H9 (cell line): ENCODE measurements at regions not wholly inside any gene's neighbourhood (a gene's known extent, or its start where the extent isn't known, plus 50 kb on each side); places are given as distances from the start of the nearest gene placed in this dataset.

Experiments
- DNase-seq: peaks from one replicate; pipeline ENCODE4 v3.0.0-alpha.2; 2017
- H2AFZ ChIP-seq: one replicate; pipeline ENCODE4 v1.6.1; 2013; ENCODE audit warnings: mild to moderate bottlenecking, low read length, control low read depth, moderate library complexity
- H2AK5ac ChIP-seq: 2 replicates; pipeline ENCODE4 v1.6.1; 2013; ENCODE audit warnings: low read length, control low read depth, mixed read lengths; ENCODE audit not compliant: insufficient read length
- H2BK120ac ChIP-seq: one replicate; pipeline ENCODE4 v1.6.1; 2013; ENCODE audit warnings: low read depth, mild to moderate bottlenecking, low read length, control low read depth, inconsistent platforms; ENCODE audit not compliant: poor library complexity, severe bottlenecking
- H2BK12ac ChIP-seq: 2 replicates; pipeline ENCODE4 v1.6.1; 2013; ENCODE audit warnings: low read length, control low read depth, mixed read lengths, low read depth; ENCODE audit not compliant: insufficient read length
- H2BK15ac ChIP-seq: 2 replicates; pipeline ENCODE4 v1.6.1; 2013; ENCODE audit warnings: low read depth, low read length, control low read depth
- H2BK20ac ChIP-seq: one replicate; pipeline ENCODE4 v1.6.1; 2013; ENCODE audit warnings: low read depth, mild to moderate bottlenecking, low read length, control low read depth, inconsistent platforms; ENCODE audit not compliant: poor library complexity, severe bottlenecking
- H2BK5ac ChIP-seq: 2 replicates; pipeline ENCODE4 v1.6.1; 2013; ENCODE audit warnings: low read length, control low read depth, mixed read lengths; ENCODE audit not compliant: insufficient read length
- H3K14ac ChIP-seq: 2 replicates; pipeline ENCODE4 v1.6.1; 2013; ENCODE audit warnings: low read length, control low read depth; ENCODE audit not compliant: insufficient read depth
- H3K18ac ChIP-seq: 2 replicates; pipeline ENCODE4 v1.6.1; 2013; ENCODE audit warnings: low read depth, mild to moderate bottlenecking, mixed read lengths, low read length, control low read depth; ENCODE audit not compliant: insufficient read length
- H3K23ac ChIP-seq: 2 replicates; pipeline ENCODE4 v1.6.1; 2013; ENCODE audit warnings: low read length, control low read depth, mixed read lengths, low read depth; ENCODE audit not compliant: insufficient read length
- H3K23me2 ChIP-seq: 2 replicates; pipeline ENCODE4 v1.6.1; 2013; ENCODE audit warnings: low read depth, mild to moderate bottlenecking, mixed read lengths, low read length, control low read depth; ENCODE audit not compliant: insufficient read length, poor library complexity, severe bottlenecking
- H3K27ac ChIP-seq: 2 replicates; pipeline ENCODE4 v1.5.1; 2013; ENCODE audit warnings: low read length, control low read depth, mixed read lengths, low read depth; ENCODE audit not compliant: insufficient read length
- H3K27me3 ChIP-seq: 2 replicates; pipeline ENCODE4 v1.6.1; 2013; ENCODE audit warnings: low read length, control low read depth, inconsistent platforms; ENCODE audit not compliant: insufficient read depth
- H3K4ac ChIP-seq: 2 replicates; pipeline ENCODE4 v1.6.1; 2013; ENCODE audit warnings: low read depth, mild to moderate bottlenecking, control low read depth, inconsistent platforms, low read length, moderate library complexity
- H3K4me1 ChIP-seq: 2 replicates; pipeline ENCODE4 v1.6.1; 2013; ENCODE audit warnings: low read length, control low read depth, inconsistent platforms; ENCODE audit not compliant: insufficient read depth
- H3K4me2 ChIP-seq: 2 replicates; pipeline ENCODE4 v1.6.1; 2013; ENCODE audit warnings: low read length, control low read depth, mixed read lengths; ENCODE audit not compliant: insufficient read length, insufficient read depth
- H3K56ac ChIP-seq: 2 replicates; pipeline ENCODE4 v1.6.1; 2013; ENCODE audit warnings: low read depth, mild to moderate bottlenecking, mixed read lengths, low read length, control low read depth; ENCODE audit not compliant: insufficient read length
- H3K79me1 ChIP-seq: 2 replicates; pipeline ENCODE4 v1.6.1; 2013; ENCODE audit warnings: low read depth, mild to moderate bottlenecking, moderate library complexity, low read length, control low read depth, inconsistent platforms; ENCODE audit not compliant: insufficient read depth, poor library complexity, severe bottlenecking
- H3K79me2 ChIP-seq: 2 replicates; pipeline ENCODE4 v1.6.1; 2013; ENCODE audit warnings: low read length, control low read depth, inconsistent platforms; ENCODE audit not compliant: insufficient read depth
- H3K9ac ChIP-seq: 2 replicates; pipeline ENCODE4 v1.6.1; 2013; ENCODE audit warnings: low read length, control low read depth, mixed read lengths; ENCODE audit not compliant: insufficient read length; ENCODE audit errors: extremely low read depth
- H3K9me3 ChIP-seq: one replicate; pipeline ENCODE4 v1.6.1; 2013; ENCODE audit warnings: low read depth, low read length, inconsistent platforms; ENCODE audit not compliant: control insufficient read depth
- H3T11ph ChIP-seq: one replicate; pipeline ENCODE4 v1.6.1; 2013; ENCODE audit warnings: mild to moderate bottlenecking, low read length, control low read depth, inconsistent platforms
- H4K20me1 ChIP-seq: one replicate; pipeline ENCODE4 v1.6.1; 2013; ENCODE audit not compliant: control insufficient read depth, insufficient read length, insufficient read depth
- H4K5ac ChIP-seq: 2 replicates; pipeline ENCODE4 v1.6.1; 2013; ENCODE audit warnings: low read depth, mild to moderate bottlenecking, mixed read lengths, low read length, control low read depth; ENCODE audit not compliant: insufficient read length
- H4K8ac ChIP-seq: replicated peaks from 2 replicates; pipeline ENCODE4 v1.6.1; 2013; ENCODE audit warnings: low read length, control low read depth, mixed read lengths, low read depth; ENCODE audit not compliant: insufficient read length
- H4K91ac ChIP-seq: 2 replicates; pipeline ENCODE4 v1.6.1; 2013; ENCODE audit warnings: low read depth, mild to moderate bottlenecking, moderate library complexity, mixed read lengths, low read length, control low read depth; ENCODE audit not compliant: insufficient read length
- H3K27ac Mint-ChIP-seq, 3 experiments: 2 replicates in 2 of 3; 3 replicates in 1 of 3; pipeline ENCODE4 v1.8.0; 2020 to 2021; ENCODE audit warnings: mixed read lengths in 3 of 3, mild to moderate bottlenecking in 1 of 3, moderate library complexity in 1 of 3
- H3K27me3 Mint-ChIP-seq: 2 replicates; pipeline ENCODE4 v1.8.0; 2021; ENCODE audit warnings: low read depth, mild to moderate bottlenecking, moderate library complexity, mixed read lengths
- H3K36me3 Mint-ChIP-seq, 3 experiments: 2 replicates in 2 of 3; 3 replicates in 1 of 3; pipeline ENCODE4 v1.8.0; 2020 to 2021; ENCODE audit warnings: low read depth in 3 of 3, mixed read lengths in 3 of 3; ENCODE audit not compliant: insufficient read depth in 1 of 3
- H3K4me1 Mint-ChIP-seq, 2 experiments: 2 replicates each; pipeline ENCODE4 v1.8.0; 2020; ENCODE audit warnings: mixed read lengths in 2 of 2
- H3K4me3 Mint-ChIP-seq, 2 experiments: 2 replicates in 1 of 2; 3 replicates in 1 of 2; pipeline ENCODE4 v1.8.0; 2020 to 2021; ENCODE audit warnings: mild to moderate bottlenecking in 2 of 2, mixed read lengths in 2 of 2, moderate library complexity in 1 of 2
- H3K9me3 Mint-ChIP-seq, 2 experiments: 2 replicates in 1 of 2; 3 replicates in 1 of 2; pipeline ENCODE4 v1.8.0; 2020; ENCODE audit warnings: mild to moderate bottlenecking in 2 of 2, mixed read lengths in 2 of 2, moderate library complexity in 1 of 2
- CTCF ChIP-seq: fragments of 200-600 bp; sonication (generic); conservative IDR thresholded peaks from 3 replicates; pipeline ENCODE4 v1.8.0; 2021; ENCODE audit warnings: antibody characterized with exemption, mild to moderate bottlenecking

GRCh38 chr2:123732563-123732962 is 292.5 kb upstream of the CNTNAP5 start:
- no peak overlapping the region for H4K5ac ChIP-seq
- no peak overlapping the region for H3K27ac Mint-ChIP-seq

More at GRCh38 chr2:123732563-123732962, 292.5 kb upstream of the CNTNAP5 start:
- no peaks in the 10 kb centered on the region for H3K27me3 ChIP-seq
- H2BK120ac ChIP-seq: no peak overlapping the region
- H3K56ac ChIP-seq: no peak overlapping the region
- H2BK12ac ChIP-seq: no peak overlapping the region
- no peak overlapping the region for H2AK5ac ChIP-seq
- no peaks in the 10 kb centered on the region for H3K9me3 Mint-ChIP-seq
- no peaks in the 10 kb centered on the region for H3K27me3 Mint-ChIP-seq
- no peaks in the 10 kb centered on the region for H3K79me1 ChIP-seq
- H3K18ac ChIP-seq: no peak overlapping the region
- TF ChIP-seq CTCF: no peak
- no peaks in the 10 kb centered on the region for H3K9me3 ChIP-seq
- H3K4me1 Mint-ChIP-seq: no peaks in the 10 kb centered on the region
- no peak overlapping the region for H3K4me3 Mint-ChIP-seq
- no peaks in the 10 kb centered on the region for H3K4me1 ChIP-seq
- no peak overlapping the region for H3K4me2 ChIP-seq
- H3T11ph ChIP-seq: no peak overlapping the region
- no peak overlapping the region for H4K8ac ChIP-seq
- H4K91ac ChIP-seq: no peak overlapping the region
- H3K14ac ChIP-seq: no peak overlapping the region
- H2BK5ac ChIP-seq: no peak overlapping the region
- H3K36me3 Mint-ChIP-seq: no peaks in the 10 kb centered on the region; a peak in 2 of 7 replicates
- no peak overlapping the region for H2BK20ac ChIP-seq
- H4K20me1 ChIP-seq: no peaks in the 10 kb centered on the region
- no peak overlapping the region for H2AFZ ChIP-seq
- no peak overlapping the region for H3K4ac ChIP-seq
- no peak overlapping the region for H3K9ac ChIP-seq
- no peaks in the 10 kb centered on the region for H3K23me2 ChIP-seq
- no peak for DNase-seq
- no peak overlapping the region for H3K23ac ChIP-seq
- no peak overlapping the region for H2BK15ac ChIP-seq
- no peak overlapping the region for H3K27ac ChIP-seq
- H3K79me2 ChIP-seq: no peaks in the 10 kb centered on the region
